B cell (primary cell): ENCODE measurements at regions not wholly inside any gene's neighbourhood (a gene's known extent, or its start where the extent isn't known, plus 50 kb on each side); places are given as distances from the start of the nearest gene placed in this dataset.

Experiments
- CTCF ChIP-seq: fragments of 200-600 bp; IDR thresholded peaks from one replicate; pipeline ENCODE4 v1.8.0; 2022; ENCODE audit warnings: antibody characterized with exemption, mild to moderate bottlenecking
- EZH2 ChIP-seq: IDR thresholded peaks from 2 replicates; pipeline ENCODE4 v1.6.1; 2012; ENCODE audit warnings: borderline replicate concordance, low read depth, mild to moderate bottlenecking, moderate library complexity, low read length; ENCODE audit not compliant: insufficient read depth, poor library complexity, severe bottlenecking

- TF ChIP-seq EZH2 (no peak), CTCF (no peak)
Measured at GRCh38 chr4:3710451-3711182, 55.6 kb upstream of the ADRA2C start.
